NT2/D1 (cell line): ENCODE measurements at regions not wholly inside any gene's neighbourhood (a gene's known extent, or its start where the extent isn't known, plus 50 kb on each side); places are given as distances from the start of the nearest gene placed in this dataset.

Experiments used
- YY1 ChIP-seq: IDR thresholded peaks from 2 replicates; pipeline ENCODE4 v1.6.1; 2011; ENCODE audit not compliant: insufficient read length, insufficient read depth
- ZNF274 ChIP-seq: IDR thresholded peaks from 2 replicates; pipeline ENCODE4 v1.6.1; 2011; ENCODE audit warnings: mild to moderate bottlenecking, low read depth, low read length

- TF ChIP-seq ZNF274 (no peak), YY1 (no peak)
Measured at GRCh38 chr15:47182818-47183217, 534.5 kb upstream of the SEMA6D start.
